B cell (primary cell): ENCODE measurements at regions not wholly inside any gene's neighbourhood (a gene's known extent, or its start where the extent isn't known, plus 50 kb on each side); places are given as distances from the start of the nearest gene placed in this dataset.

Source experiments
- EZH2 ChIP-seq: IDR thresholded peaks from 2 replicates; pipeline ENCODE4 v1.6.1; 2012; ENCODE audit warnings: borderline replicate concordance, low read depth, mild to moderate bottlenecking, moderate library complexity, low read length; ENCODE audit not compliant: insufficient read depth, poor library complexity, severe bottlenecking
- TF ChIP-seq, protein P1 (sequence below): fragments of 200-600 bp; IDR thresholded peaks from one replicate; pipeline ENCODE4 v1.8.0; 2022; ENCODE audit warnings: antibody characterized with exemption, mild to moderate bottlenecking

DNA sequence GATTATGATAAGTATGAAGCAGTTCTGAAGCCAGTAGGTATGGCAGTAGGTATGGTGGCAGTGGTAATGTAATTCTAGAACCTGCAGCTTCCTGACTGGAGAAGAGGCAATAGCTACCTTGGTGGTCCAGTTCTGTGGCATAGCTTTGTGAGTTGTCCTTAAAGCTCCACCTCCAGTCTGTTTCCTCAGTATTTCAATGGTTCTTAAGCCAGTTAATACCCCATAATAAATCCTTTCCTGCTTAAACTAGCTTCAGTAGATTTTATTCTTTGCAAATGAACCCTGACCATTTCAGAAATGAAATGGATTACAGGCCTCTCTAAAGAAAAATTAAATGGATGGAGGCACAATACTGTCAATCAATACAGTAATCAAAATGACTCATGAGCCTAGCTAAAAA is 117.8 kb upstream of the KRAS start:
- TF ChIP-seq, protein P1, sequence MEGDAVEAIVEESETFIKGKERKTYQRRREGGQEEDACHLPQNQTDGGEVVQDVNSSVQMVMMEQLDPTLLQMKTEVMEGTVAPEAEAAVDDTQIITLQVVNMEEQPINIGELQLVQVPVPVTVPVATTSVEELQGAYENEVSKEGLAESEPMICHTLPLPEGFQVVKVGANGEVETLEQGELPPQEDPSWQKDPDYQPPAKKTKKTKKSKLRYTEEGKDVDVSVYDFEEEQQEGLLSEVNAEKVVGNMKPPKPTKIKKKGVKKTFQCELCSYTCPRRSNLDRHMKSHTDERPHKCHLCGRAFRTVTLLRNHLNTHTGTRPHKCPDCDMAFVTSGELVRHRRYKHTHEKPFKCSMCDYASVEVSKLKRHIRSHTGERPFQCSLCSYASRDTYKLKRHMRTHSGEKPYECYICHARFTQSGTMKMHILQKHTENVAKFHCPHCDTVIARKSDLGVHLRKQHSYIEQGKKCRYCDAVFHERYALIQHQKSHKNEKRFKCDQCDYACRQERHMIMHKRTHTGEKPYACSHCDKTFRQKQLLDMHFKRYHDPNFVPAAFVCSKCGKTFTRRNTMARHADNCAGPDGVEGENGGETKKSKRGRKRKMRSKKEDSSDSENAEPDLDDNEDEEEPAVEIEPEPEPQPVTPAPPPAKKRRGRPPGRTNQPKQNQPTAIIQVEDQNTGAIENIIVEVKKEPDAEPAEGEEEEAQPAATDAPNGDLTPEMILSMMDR = no peak
- TF ChIP-seq EZH2 = no peak
